ENCODE measurements at regions not wholly inside any gene's neighbourhood (a gene's known extent, or its start where the extent isn't known, plus 50 kb on each side); places are given as distances from the start of the nearest gene placed in this dataset.
A peak's percentile ranks its signal among the peaks of the same experiment; 100 is the strongest.

DNA sequence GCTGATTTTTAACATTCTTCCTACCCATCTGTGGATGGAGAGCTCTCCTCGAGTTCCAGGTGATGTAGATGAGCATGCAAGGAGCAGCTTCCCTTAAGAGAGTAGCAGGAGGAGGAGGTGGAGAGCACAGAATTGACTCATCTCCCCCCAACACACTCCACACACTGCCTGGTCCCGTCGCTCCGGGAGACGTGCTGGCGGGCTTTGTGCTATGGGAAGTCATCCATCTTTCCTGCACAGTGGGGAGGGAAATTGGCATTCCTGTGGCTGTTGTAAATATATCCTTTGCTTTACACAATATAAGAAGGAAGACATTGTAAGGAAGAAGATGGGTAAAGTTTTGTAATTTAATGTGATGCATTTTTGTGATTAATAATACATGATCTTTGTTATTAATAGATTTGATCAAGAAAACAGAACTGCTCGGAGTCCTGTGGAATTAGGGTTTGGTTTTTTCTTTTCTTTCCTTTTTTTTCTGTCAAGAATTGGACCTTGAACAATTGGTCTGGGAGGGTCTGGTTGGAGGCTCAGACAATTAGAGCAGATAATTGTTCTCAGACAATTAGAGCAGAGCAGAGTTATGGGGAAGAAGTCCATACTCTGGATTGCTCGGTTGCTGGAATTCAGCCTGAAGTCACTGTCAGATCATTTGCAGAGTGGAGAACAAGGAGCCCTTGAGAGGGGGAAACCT lies 297.8 kb downstream of the GADD45G start:
- peaks cover 5% of the 10 kb centered on the region for H3K4me1 Mint-ChIP-seq (ENCODE audit: unreplicated experiment)
- no peak for DNase-seq (ENCODE audit: extremely low spot score, unreplicated experiment)
- H3K27me3 Mint-ChIP-seq (ENCODE audit: unreplicated experiment): peaks cover 4% of the 10 kb centered on the region
- H3K4me3 Mint-ChIP-seq (ENCODE audit: unreplicated experiment): no peak overlapping the region
- H3K27ac Mint-ChIP-seq (ENCODE audit: unreplicated experiment): no peak overlapping the region
- H3K9me3 Mint-ChIP-seq (ENCODE audit: unreplicated experiment): no peaks in the 10 kb centered on the region
- no peaks in the 10 kb centered on the region for H3K36me3 Mint-ChIP-seq (ENCODE audit: unreplicated experiment)
- TF ChIP-seq, protein P1, sequence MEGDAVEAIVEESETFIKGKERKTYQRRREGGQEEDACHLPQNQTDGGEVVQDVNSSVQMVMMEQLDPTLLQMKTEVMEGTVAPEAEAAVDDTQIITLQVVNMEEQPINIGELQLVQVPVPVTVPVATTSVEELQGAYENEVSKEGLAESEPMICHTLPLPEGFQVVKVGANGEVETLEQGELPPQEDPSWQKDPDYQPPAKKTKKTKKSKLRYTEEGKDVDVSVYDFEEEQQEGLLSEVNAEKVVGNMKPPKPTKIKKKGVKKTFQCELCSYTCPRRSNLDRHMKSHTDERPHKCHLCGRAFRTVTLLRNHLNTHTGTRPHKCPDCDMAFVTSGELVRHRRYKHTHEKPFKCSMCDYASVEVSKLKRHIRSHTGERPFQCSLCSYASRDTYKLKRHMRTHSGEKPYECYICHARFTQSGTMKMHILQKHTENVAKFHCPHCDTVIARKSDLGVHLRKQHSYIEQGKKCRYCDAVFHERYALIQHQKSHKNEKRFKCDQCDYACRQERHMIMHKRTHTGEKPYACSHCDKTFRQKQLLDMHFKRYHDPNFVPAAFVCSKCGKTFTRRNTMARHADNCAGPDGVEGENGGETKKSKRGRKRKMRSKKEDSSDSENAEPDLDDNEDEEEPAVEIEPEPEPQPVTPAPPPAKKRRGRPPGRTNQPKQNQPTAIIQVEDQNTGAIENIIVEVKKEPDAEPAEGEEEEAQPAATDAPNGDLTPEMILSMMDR (IDR thresholded peaks at IDR 0.05): no peak

DNA sequence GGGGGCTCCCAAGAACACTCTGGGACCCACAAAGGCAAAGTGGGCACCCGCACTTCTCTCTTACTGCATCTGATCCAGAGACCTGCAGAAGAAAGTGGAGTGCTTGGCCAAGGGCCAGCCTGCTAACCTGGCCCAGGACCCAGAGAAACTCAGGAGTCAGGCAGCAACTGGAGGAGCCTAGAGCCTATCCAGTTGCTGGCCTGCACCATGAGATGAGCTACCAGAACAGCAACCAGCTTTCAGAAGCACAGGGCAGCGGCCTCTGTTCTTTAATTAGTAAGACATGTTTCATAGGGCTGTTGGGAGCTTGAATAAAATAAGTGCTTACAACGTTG lies 298.3 kb downstream of the GADD45G start:
- Mint-ChIP-seq H3K36me3 (ENCODE audit: unreplicated experiment) (no peaks in the 10 kb centered on the region), H3K4me1 (ENCODE audit: unreplicated experiment) (peaks cover 5% of the 10 kb centered on the region), H3K27me3 (ENCODE audit: unreplicated experiment) (peaks cover 4% of the 10 kb centered on the region)

DNA sequence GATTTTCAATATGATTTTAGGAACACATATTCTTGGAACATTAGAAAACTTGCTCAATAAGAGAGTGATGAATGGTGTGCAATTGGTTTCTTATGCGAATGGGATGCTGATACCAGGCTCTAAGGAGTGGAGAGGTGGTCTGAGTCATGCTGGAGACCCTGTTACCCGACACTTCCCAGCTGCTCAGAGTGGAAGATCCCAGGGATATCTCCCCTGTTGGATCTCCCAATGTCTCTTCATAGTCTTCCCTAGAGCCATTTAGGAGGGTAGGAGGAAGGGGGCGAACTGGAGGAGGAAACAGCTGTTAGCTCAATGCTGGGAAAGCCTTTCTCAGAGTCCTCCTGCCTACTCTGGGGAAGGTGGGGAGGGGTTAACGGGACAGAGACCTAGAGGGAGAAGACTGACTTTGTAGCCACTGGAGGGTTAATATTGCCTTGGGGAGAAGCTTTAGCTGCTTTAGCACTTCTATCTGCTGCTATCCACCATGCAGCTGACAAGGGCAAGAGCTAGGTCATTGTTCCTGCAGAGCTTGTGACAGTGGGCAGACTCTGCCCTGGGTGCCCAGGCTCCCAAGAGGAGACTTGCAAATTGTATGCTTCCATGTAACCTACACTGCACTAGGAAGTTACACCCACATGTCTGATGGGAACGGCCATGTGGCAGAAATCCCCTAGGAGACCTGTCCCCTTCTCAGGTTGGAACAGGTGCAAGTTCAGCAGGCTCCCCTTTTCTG lies 301.0 kb downstream of the GADD45G start:
- H3K4me3 Mint-ChIP-seq (ENCODE audit: unreplicated experiment): no peak overlapping the region
- peak; percentile 51 for DNase-seq (ENCODE audit: extremely low spot score, unreplicated experiment)
- no peak overlapping the region for H3K27ac Mint-ChIP-seq (ENCODE audit: unreplicated experiment)
- TF ChIP-seq, protein P1 (IDR thresholded peaks at IDR 0.05): no peak
- H3K27me3 Mint-ChIP-seq (ENCODE audit: unreplicated experiment): peaks cover 9% of the 10 kb centered on the region
- no peaks in the 10 kb centered on the region for H3K36me3 Mint-ChIP-seq (ENCODE audit: unreplicated experiment)
- no peaks in the 10 kb centered on the region for H3K9me3 Mint-ChIP-seq (ENCODE audit: unreplicated experiment)
- H3K4me1 Mint-ChIP-seq (ENCODE audit: unreplicated experiment): no peaks in the 10 kb centered on the region

More for the DNA sequence above, 298.3 kb downstream of the GADD45G start:
- Mint-ChIP-seq H3K4me3 (ENCODE audit: unreplicated experiment) (no peak overlapping the region), H3K27ac (ENCODE audit: unreplicated experiment) (no peak overlapping the region), H3K9me3 (ENCODE audit: unreplicated experiment) (no peaks in the 10 kb centered on the region)
- DNase-seq (ENCODE audit: extremely low spot score, unreplicated experiment): peak; percentile 68
- TF ChIP-seq, protein P1 (IDR thresholded peaks at IDR 0.05): no peak

- TF ChIP-seq, protein P1 (IDR thresholded peaks at IDR 0.05): no peak
- Mint-ChIP-seq H3K4me1 (ENCODE audit: unreplicated experiment) (peaks cover 11% of the 10 kb centered on the region), H3K9me3 (ENCODE audit: unreplicated experiment) (no peaks in the 10 kb centered on the region), H3K27ac (ENCODE audit: unreplicated experiment) (no peak overlapping the region), H3K4me3 (ENCODE audit: unreplicated experiment) (no peak overlapping the region), H3K36me3 (ENCODE audit: unreplicated experiment) (no peaks in the 10 kb centered on the region), H3K27me3 (ENCODE audit: unreplicated experiment) (peaks cover 4% of the 10 kb centered on the region)
- peak; percentile 73 for DNase-seq (ENCODE audit: extremely low spot score, unreplicated experiment)
Measured at GRCh38 chr9:89911721-89912604, 307.2 kb downstream of the GADD45G start.

GRCh38 chr9:89912605-89912953 lies 307.8 kb downstream of the GADD45G start:
- Mint-ChIP-seq H3K27me3 (ENCODE audit: unreplicated experiment) (peaks cover 4% of the 10 kb centered on the region), H3K27ac (ENCODE audit: unreplicated experiment) (no peak overlapping the region), H3K9me3 (ENCODE audit: unreplicated experiment) (no peaks in the 10 kb centered on the region), H3K4me1 (ENCODE audit: unreplicated experiment) (peaks cover 17% of the 10 kb centered on the region), H3K4me3 (ENCODE audit: unreplicated experiment) (no peak overlapping the region), H3K36me3 (ENCODE audit: unreplicated experiment) (no peaks in the 10 kb centered on the region)
- no peak for DNase-seq (ENCODE audit: extremely low spot score, unreplicated experiment)
- TF ChIP-seq, protein P1 (IDR thresholded peaks at IDR 0.05): no peak
